ENCODE measurements at regions not wholly inside any gene's neighbourhood (a gene's known extent, or its start where the extent isn't known, plus 50 kb on each side); places are given as distances from the start of the nearest gene placed in this dataset.

DNA sequence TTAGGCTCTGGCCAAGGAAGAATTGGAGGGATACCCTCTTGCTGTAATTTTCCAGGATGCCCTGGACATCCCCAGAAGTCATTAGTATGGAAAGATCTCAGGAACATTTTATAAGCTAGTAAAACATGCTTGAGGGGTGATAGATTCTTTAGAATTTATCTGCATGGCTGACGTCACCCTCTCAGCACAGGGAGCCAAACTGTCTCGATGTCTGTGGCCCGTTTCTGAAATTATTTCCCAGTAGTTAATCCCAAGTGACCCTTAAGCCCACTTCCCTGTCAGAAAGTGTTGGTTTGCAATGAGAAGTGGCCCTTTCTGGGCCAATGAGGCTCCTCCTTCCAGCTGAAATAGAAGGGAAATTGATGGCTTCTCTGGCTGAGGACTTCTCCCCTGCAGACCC, 184.5 kb upstream of the BMPER start:
- TF ChIP-seq, protein P1, sequence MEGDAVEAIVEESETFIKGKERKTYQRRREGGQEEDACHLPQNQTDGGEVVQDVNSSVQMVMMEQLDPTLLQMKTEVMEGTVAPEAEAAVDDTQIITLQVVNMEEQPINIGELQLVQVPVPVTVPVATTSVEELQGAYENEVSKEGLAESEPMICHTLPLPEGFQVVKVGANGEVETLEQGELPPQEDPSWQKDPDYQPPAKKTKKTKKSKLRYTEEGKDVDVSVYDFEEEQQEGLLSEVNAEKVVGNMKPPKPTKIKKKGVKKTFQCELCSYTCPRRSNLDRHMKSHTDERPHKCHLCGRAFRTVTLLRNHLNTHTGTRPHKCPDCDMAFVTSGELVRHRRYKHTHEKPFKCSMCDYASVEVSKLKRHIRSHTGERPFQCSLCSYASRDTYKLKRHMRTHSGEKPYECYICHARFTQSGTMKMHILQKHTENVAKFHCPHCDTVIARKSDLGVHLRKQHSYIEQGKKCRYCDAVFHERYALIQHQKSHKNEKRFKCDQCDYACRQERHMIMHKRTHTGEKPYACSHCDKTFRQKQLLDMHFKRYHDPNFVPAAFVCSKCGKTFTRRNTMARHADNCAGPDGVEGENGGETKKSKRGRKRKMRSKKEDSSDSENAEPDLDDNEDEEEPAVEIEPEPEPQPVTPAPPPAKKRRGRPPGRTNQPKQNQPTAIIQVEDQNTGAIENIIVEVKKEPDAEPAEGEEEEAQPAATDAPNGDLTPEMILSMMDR (IDR thresholded peaks at IDR 0.05; ENCODE audit: poor library complexity) = no peak
- no peak for TF ChIP-seq EZH2 (IDR thresholded peaks at IDR 0.05; ENCODE audit: borderline replicate concordance)
- no peak for TF ChIP-seq EZH2phosphoT487 (IDR thresholded peaks at IDR 0.05; ENCODE audit: low read depth, severe bottlenecking, unreplicated experiment)
